ENCODE measurements at regions not wholly inside any gene's neighbourhood (a gene's known extent, or its start where the extent isn't known, plus 50 kb on each side); places are given as distances from the start of the nearest gene placed in this dataset.
A peak's percentile ranks its signal among the peaks of the same experiment; 100 is the strongest.

GRCh38 chr9:86771420-86771819 lies 175.9 kb downstream of the GAS1 start:
- TF ChIP-seq POLR2A (IDR thresholded peaks at IDR 0.05; ENCODE audit: low read depth) (no peak), CTCF (IDR thresholded peaks at IDR 0.05) (no peak), EP300 (IDR thresholded peaks at IDR 0.05) (no peak), POLR2AphosphoS5 (IDR thresholded peaks at IDR 0.05) (no peak)
- H3K27ac ChIP-seq (replicated peaks in 1 of 4) = no peak overlapping the region
- H3K27me3 ChIP-seq = no peaks in the 10 kb centered on the region
- intact Hi-C loops (cut with DNase I) = no loop called here
- peak; percentile 83 for DNase-seq (ENCODE audit: extremely low spot score)
- no peaks in the 10 kb centered on the region for H3K36me3 ChIP-seq
- H3K4me1 ChIP-seq = no peaks in the 10 kb centered on the region
- H3K4me3 ChIP-seq = no peak overlapping the region
- H3K9me3 ChIP-seq = no peaks in the 10 kb centered on the region
- WGBS = 88% methylated on average over 2 of the region's 2 CpGs

DNA sequence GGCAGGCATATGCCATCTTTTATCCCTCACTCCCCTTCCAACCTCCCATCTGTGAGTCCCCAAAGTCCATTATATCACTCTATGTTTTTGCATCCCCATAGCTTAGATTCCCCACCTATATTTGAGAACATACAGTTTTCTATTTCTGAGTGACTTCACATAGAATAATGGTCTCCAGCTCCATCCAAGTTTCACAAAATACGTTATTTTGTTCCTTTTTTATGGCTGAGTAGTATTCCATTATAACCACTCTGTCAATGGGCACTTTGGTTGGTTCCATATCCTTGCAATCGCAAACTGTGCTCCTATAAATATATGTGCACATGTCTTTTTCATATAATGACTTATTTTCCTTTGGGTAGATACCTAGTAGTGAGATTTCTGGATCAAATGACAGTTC lies 178.6 kb downstream of the GAS1 start:
- TF ChIP-seq CTCF (IDR thresholded peaks at IDR 0.05) (no peak), EP300 (IDR thresholded peaks at IDR 0.05) (no peak), POLR2A (IDR thresholded peaks at IDR 0.05; ENCODE audit: low read depth) (no peak), POLR2AphosphoS5 (IDR thresholded peaks at IDR 0.05) (no peak)
- H3K27me3 ChIP-seq = no peaks in the 10 kb centered on the region
- 91% methylated on average over 2 of the region's 2 CpGs for WGBS
- H3K4me1 ChIP-seq = no peaks in the 10 kb centered on the region
- no peaks in the 10 kb centered on the region for H3K36me3 ChIP-seq
- no peak for DNase-seq (ENCODE audit: extremely low spot score)
- intact Hi-C loops (cut with DNase I) = no loop called here
- no peaks in the 10 kb centered on the region for H3K9me3 ChIP-seq
- H3K27ac ChIP-seq (replicated peaks in 1 of 4) = no peak overlapping the region
- no peak overlapping the region for H3K4me3 ChIP-seq

GRCh38 chr9:86768020-86768419 lies 179.3 kb downstream of the GAS1 start:
- peak; percentile 39 for DNase-seq (ENCODE audit: extremely low spot score)
- H3K4me1 ChIP-seq = no peaks in the 10 kb centered on the region
- H3K4me3 ChIP-seq = no peak overlapping the region
- H3K9me3 ChIP-seq = no peaks in the 10 kb centered on the region
- TF ChIP-seq POLR2AphosphoS5 (IDR thresholded peaks at IDR 0.05) = no peak
- TF ChIP-seq POLR2A (IDR thresholded peaks at IDR 0.05; ENCODE audit: low read depth) = no peak
- no peak for TF ChIP-seq CTCF (IDR thresholded peaks at IDR 0.05)
- TF ChIP-seq EP300 (IDR thresholded peaks at IDR 0.05) = no peak
- intact Hi-C loops (cut with DNase I) = no loop called here
- H3K36me3 ChIP-seq = no peaks in the 10 kb centered on the region
- no peak overlapping the region for H3K27ac ChIP-seq (replicated peaks in 1 of 4)
- WGBS = 100% methylated on average over 2 of the region's 2 CpGs
- H3K27me3 ChIP-seq = no peaks in the 10 kb centered on the region

- intact Hi-C loops (cut with DNase I) = no loop called here
- no peaks in the 10 kb centered on the region for H3K9me3 ChIP-seq
- no peaks in the 10 kb centered on the region for H3K36me3 ChIP-seq
- H3K4me3 ChIP-seq = no peak overlapping the region
- H3K4me1 ChIP-seq = no peaks in the 10 kb centered on the region
- no peak overlapping the region for H3K27ac ChIP-seq (replicated peaks in 1 of 4)
- WGBS = 74% methylated on average over 4 of the region's 4 CpGs
- no peaks in the 10 kb centered on the region for H3K27me3 ChIP-seq
- TF ChIP-seq POLR2AphosphoS5 (IDR thresholded peaks at IDR 0.05) (no peak), CTCF (IDR thresholded peaks at IDR 0.05) (no peak), POLR2A (IDR thresholded peaks at IDR 0.05; ENCODE audit: low read depth) (no peak), EP300 (IDR thresholded peaks at IDR 0.05) (no peak)
- DNase-seq (ENCODE audit: extremely low spot score) = no peak
Observed at GRCh38 chr9:86767373-86767772, 179.9 kb downstream of the GAS1 start.

- TF ChIP-seq POLR2A (IDR thresholded peaks at IDR 0.05; ENCODE audit: low read depth) (no peak), CTCF (IDR thresholded peaks at IDR 0.05) (no peak), POLR2AphosphoS5 (IDR thresholded peaks at IDR 0.05) (no peak), EP300 (IDR thresholded peaks at IDR 0.05) (no peak)
- H3K36me3 ChIP-seq = no peaks in the 10 kb centered on the region
- no peaks in the 10 kb centered on the region for H3K27me3 ChIP-seq
- intact Hi-C loops (cut with DNase I) = no loop called here
- WGBS = 76% methylated on average over 7 of the region's 7 CpGs
- H3K27ac ChIP-seq (replicated peaks in 1 of 4) = no peak overlapping the region
- no peak overlapping the region for H3K4me3 ChIP-seq
- DNase-seq (ENCODE audit: extremely low spot score) = peak; percentile 70
- no peaks in the 10 kb centered on the region for H3K4me1 ChIP-seq
- H3K9me3 ChIP-seq = no peaks in the 10 kb centered on the region
Observed at GRCh38 chr9:86766912-86767311, 180.4 kb downstream of the GAS1 start.

Measured in esophagus muscularis mucosa (tissue), 4 donors.